K562 (cell line): ENCODE measurements at regions not wholly inside any gene's neighbourhood (a gene's known extent, or its start where the extent isn't known, plus 50 kb on each side); places are given as distances from the start of the nearest gene placed in this dataset.

Experiments used
- ATAC-seq: fragments of 200-7000 bp; cut with Tn5 transposase; 3 replicates; pipeline ENCODE4 v1.9.1; 2020; ENCODE audit warnings: moderate library complexity
- BruUV-seq: library from RNA; stranded (reverse); fragments of 400-500 nt; replicated peaks from 2 replicates; lab custom pipeline; 2021; lab: Mats Ljungman, UMichigan
- CTCF ChIA-PET: fragments of 300-600 bp; formaldehyde crosslinking; extraction: SDS; loops from one replicate; lab custom pipeline; 2021; ENCODE audit warnings: low intra/inter-chr PET ratio; lab: Yijun Ruan, JAX
- POLR2A ChIA-PET: fragments of 300-600, 350-650 bp; sonication (Branson Sonifier 250); formaldehyde crosslinking; extraction: SDS; loops from one replicate; lab custom pipeline; 2021; ENCODE audit warnings: antibody characterized with exemption, inconsistent platforms; lab: Yijun Ruan, JAX
- DNase-seq, 4 experiments: peaks; one replicate each; pipeline versions ENCODE4 v3.0.0 to v3.0.0-alpha.2; 2011 to 2018; ENCODE audit warnings: low spot score in 3 of 4, mixed read lengths in 3 of 4; ENCODE audit errors: extremely low read depth in 1 of 4
- FAIRE-seq: peaks from 2 replicates; lab custom pipeline; 2011; peaks lifted over from hg19 to GRCh38; lab: Jason Lieb, UNC
- H2AFZ ChIP-seq: 2 replicates; pipeline ENCODE4 v1.6.0; 2011; ENCODE audit warnings: low read depth, low read length, control low read depth, inconsistent platforms
- H3K27ac ChIP-seq: fragments of 200-600 bp; 3 replicates; pipeline ENCODE4 v1.8.0; 2011; ENCODE audit warnings: low read depth, mild to moderate bottlenecking, control low read depth, inconsistent platforms, low read length, moderate library complexity, mixed read lengths; ENCODE audit errors: extremely low read depth
- H3K27me3 ChIP-seq, 2 experiments: fragments of 300-600 bp in 1 of 2; 2 replicates in 1 of 2; 3 replicates in 1 of 2; pipeline versions ENCODE4 v1.6.0 to v1.8.0; 2011; ENCODE audit warnings: inconsistent platforms in 2 of 2, low read length in 2 of 2, mild to moderate bottlenecking in 1 of 2, mixed read lengths in 1 of 2, moderate library complexity in 1 of 2; ENCODE audit not compliant: control insufficient read depth in 2 of 2, insufficient read depth in 2 of 2
- H3K36me3 ChIP-seq: fragments of 300-600 bp; 3 replicates; pipeline ENCODE4 v1.8.0; 2011; ENCODE audit warnings: mild to moderate bottlenecking, low read length, inconsistent platforms; ENCODE audit not compliant: control insufficient read depth, insufficient read depth
- H3K4me1 ChIP-seq, 2 experiments: fragments of 200-600 bp in 1 of 2; replicated peaks in 1 of 2; 2 replicates in 1 of 2; 3 replicates in 1 of 2; pipeline versions ENCODE4 v1.5.1 to v1.8.0; 2011; ENCODE audit warnings: inconsistent platforms in 2 of 2, low read length in 2 of 2, mild to moderate bottlenecking in 1 of 2, mixed read lengths in 1 of 2, moderate library complexity in 1 of 2; ENCODE audit not compliant: control insufficient read depth in 2 of 2, insufficient read depth in 2 of 2
- H3K4me2 ChIP-seq: 2 replicates; pipeline ENCODE4 v1.6.1; 2011; ENCODE audit warnings: low read length, control low read depth, inconsistent platforms, mixed read lengths; ENCODE audit not compliant: insufficient read depth
- H3K4me3 ChIP-seq: fragments of 200-600 bp; sonication (generic), shearing (Covaris generic); 2 replicates; pipeline ENCODE4 v1.5.1; 2016; ENCODE audit warnings: control low read depth, inconsistent platforms
- H3K79me2 ChIP-seq: fragments of 200-600 bp; 3 replicates; pipeline ENCODE4 v1.8.0; 2011; ENCODE audit warnings: low read length, inconsistent platforms; ENCODE audit not compliant: control insufficient read depth, insufficient read depth
- H3K9ac ChIP-seq, 2 experiments: 2 replicates each; pipeline versions ENCODE4 v1.6.0 to v1.6.1; 2011; ENCODE audit warnings: low read depth in 2 of 2, low read length in 2 of 2, control low read depth in 1 of 2, inconsistent platforms in 1 of 2, mild to moderate bottlenecking in 1 of 2, mixed read lengths in 1 of 2; ENCODE audit not compliant: insufficient read depth in 1 of 2
- H3K9me1 ChIP-seq: one replicate; pipeline ENCODE4 v1.6.0; 2011; ENCODE audit warnings: inconsistent platforms, mild to moderate bottlenecking, low read length, moderate library complexity; ENCODE audit not compliant: control insufficient read depth, insufficient read depth
- H3K9me3 ChIP-seq: replicated peaks from 2 replicates; pipeline ENCODE4 v1.5.1; 2011; ENCODE audit warnings: low read depth, low read length, inconsistent platforms; ENCODE audit not compliant: control insufficient read depth, insufficient read depth
- H4K20me1 ChIP-seq: replicated peaks from 2 replicates; pipeline ENCODE4 v1.6.1; 2011; ENCODE audit warnings: low read length, inconsistent platforms, mixed read lengths; ENCODE audit not compliant: control insufficient read depth, insufficient read depth
- ASH1L ChIP-seq: fragments of 450-650 bp; IDR thresholded peaks from 2 replicates; pipeline ENCODE4 v1.6.1; 2018; ENCODE audit warnings: borderline replicate concordance, mild to moderate bottlenecking, low read depth; ENCODE audit not compliant: partially characterized antibody
- BRD4 ChIP-seq: fragments of 200-600 bp; sonication (generic); IDR thresholded peaks from 2 replicates; pipeline ENCODE4 v1.6.1; 2017; ENCODE audit warnings: inconsistent platforms
- HNRNPH1 ChIP-seq: fragments of 200-400 bp; formaldehyde crosslinking; optimal IDR thresholded peaks from 2 replicates; pipeline ENCODE3; 2017; ENCODE audit warnings: low read depth, mild to moderate bottlenecking, low read length, moderate library complexity
- KAT2B ChIP-seq: IDR thresholded peaks from one replicate; pipeline ENCODE4 v1.6.1; 2012; ENCODE audit warnings: low read depth, mild to moderate bottlenecking, control low read depth, inconsistent platforms, low read length, moderate library complexity
- MAFF ChIP-seq: IDR thresholded peaks from 2 replicates; pipeline ENCODE4 v1.6.1; 2012; ENCODE audit warnings: low read length, improper control_type of control experiment
- NFE2L1 ChIP-seq: fragments of 450-650 bp; IDR thresholded peaks from 2 replicates; pipeline ENCODE4 v1.6.1; 2016; ENCODE audit warnings: missing genetic modification characterization, low read depth, mild to moderate bottlenecking, missing compliant biosample characterization, moderate library complexity, borderline replicate concordance
- POLR2A ChIP-seq: fragments of 450-650 bp; conservative IDR thresholded peaks from 2 replicates; pipeline ENCODE4 v1.6.1; 2016
- RFX5 ChIP-seq: IDR thresholded peaks from 2 replicates; pipeline ENCODE4 v1.6.1; 2011; ENCODE audit warnings: low read depth, mild to moderate bottlenecking, improper control_type of control experiment, low read length
- SP2 ChIP-seq: IDR thresholded peaks from 2 replicates; pipeline ENCODE4 v1.6.1; 2011; ENCODE audit warnings: mild to moderate bottlenecking, low read depth, low read length, moderate library complexity; ENCODE audit not compliant: poor library complexity, severe bottlenecking; ENCODE audit errors: extremely low read depth
- TSC22D4 ChIP-seq: fragments of 450-650 bp; IDR thresholded peaks from 2 replicates; pipeline ENCODE4 v1.6.1; 2016; ENCODE audit warnings: missing genetic modification characterization, missing biosample characterization, control low read depth
- ZNF197 ChIP-seq: fragments of 200-800 bp; sonication (Bioruptor generic); IDR thresholded peaks from 2 replicates; pipeline ENCODE4 v1.6.1; 2016; ENCODE audit warnings: low read depth, missing genetic modification characterization, missing compliant biosample characterization
- ZNF551 ChIP-seq: fragments of 250-450 bp; sonication (Bioruptor Pico); IDR thresholded peaks from 2 replicates; pipeline ENCODE4 v1.5.0; 2021; ENCODE audit warnings: mild to moderate bottlenecking, moderate library complexity
- ZNF830 ChIP-seq: fragments of 250-450 bp; sonication (Bioruptor Pico); IDR thresholded peaks from 2 replicates; pipeline ENCODE4 v1.5.0; 2021; ENCODE audit warnings: mild to moderate bottlenecking
- in situ Hi-C: fragments of 300-500 bp; cut with MboI; formaldehyde crosslinking; loops from 4 replicates; pipeline ENCODE4 v1.15.0; 2018; ENCODE audit warnings: inconsistent platforms, mixed read lengths
- intact Hi-C: fragments of 100-400 bp; cut with micrococcal nuclease; formaldehyde crosslinking; loops from 2 replicates; pipeline ENCODE4 v1.14.2; 2022
- TF ChIP-seq, protein P1 (sequence below): IDR thresholded peaks from 3 replicates; pipeline ENCODE4 v1.6.1; 2011; ENCODE audit warnings: borderline replicate concordance, mild to moderate bottlenecking; ENCODE audit not compliant: insufficient read length, insufficient read depth
- TF ChIP-seq, protein P2 (sequence below): sonication (generic); formaldehyde crosslinking; IDR thresholded peaks from 2 replicates; pipeline ENCODE4 v1.8.1; 2023; ENCODE audit warnings: mild to moderate bottlenecking, missing genetic modification reagents, moderate library complexity
- TF ChIP-seq, protein P3 (sequence below), 2 experiments: IDR thresholded peaks; 2 replicates each; pipeline ENCODE4 v1.6.1; 2012; ENCODE audit warnings: improper control_type of control experiment in 2 of 2, low read depth in 2 of 2, low read length in 2 of 2, borderline replicate concordance in 1 of 2

DNA sequence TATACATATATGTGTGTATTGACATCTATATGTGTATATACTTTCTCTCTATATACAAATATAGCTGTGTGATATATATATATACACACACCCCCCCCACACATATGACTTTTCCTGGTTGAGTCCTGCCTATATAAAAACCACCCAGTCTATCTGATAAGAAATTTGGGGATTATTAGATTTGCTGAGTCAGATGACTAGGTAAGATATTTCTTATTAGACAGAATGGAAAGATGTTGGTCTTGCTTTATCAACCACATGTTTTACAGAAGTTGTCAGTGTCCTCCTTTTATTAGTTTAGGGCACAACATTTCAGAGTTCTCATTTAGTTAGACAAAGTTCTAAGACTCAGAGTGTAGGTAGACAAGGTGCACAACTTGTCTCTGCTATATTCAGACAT is 953.3 kb downstream of the METTL15 start:
- TF ChIP-seq NFE2L1 (tag), result no peak
- TF ChIP-seq SP2, result no peak
- TF ChIP-seq TSC22D4, result no peak
- TF ChIP-seq POLR2A, result no peak
- no peak for TF ChIP-seq ZNF551 (CRISPR knock-in tag)
- TF ChIP-seq MAFF, result no peak
- TF ChIP-seq RFX5, result no peak
- TF ChIP-seq, protein P1, sequence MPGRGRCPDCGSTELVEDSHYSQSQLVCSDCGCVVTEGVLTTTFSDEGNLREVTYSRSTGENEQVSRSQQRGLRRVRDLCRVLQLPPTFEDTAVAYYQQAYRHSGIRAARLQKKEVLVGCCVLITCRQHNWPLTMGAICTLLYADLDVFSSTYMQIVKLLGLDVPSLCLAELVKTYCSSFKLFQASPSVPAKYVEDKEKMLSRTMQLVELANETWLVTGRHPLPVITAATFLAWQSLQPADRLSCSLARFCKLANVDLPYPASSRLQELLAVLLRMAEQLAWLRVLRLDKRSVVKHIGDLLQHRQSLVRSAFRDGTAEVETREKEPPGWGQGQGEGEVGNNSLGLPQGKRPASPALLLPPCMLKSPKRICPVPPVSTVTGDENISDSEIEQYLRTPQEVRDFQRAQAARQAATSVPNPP, result no peak
- TF ChIP-seq, protein P2, sequence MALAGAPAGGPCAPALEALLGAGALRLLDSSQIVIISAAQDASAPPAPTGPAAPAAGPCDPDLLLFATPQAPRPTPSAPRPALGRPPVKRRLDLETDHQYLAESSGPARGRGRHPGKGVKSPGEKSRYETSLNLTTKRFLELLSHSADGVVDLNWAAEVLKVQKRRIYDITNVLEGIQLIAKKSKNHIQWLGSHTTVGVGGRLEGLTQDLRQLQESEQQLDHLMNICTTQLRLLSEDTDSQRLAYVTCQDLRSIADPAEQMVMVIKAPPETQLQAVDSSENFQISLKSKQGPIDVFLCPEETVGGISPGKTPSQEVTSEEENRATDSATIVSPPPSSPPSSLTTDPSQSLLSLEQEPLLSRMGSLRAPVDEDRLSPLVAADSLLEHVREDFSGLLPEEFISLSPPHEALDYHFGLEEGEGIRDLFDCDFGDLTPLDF (CRISPR knock-in tag), result no peak
- TF ChIP-seq HNRNPH1, result no peak
- TF ChIP-seq ZNF197 (CRISPR knock-in tag), result no peak
- TF ChIP-seq, protein P3, sequence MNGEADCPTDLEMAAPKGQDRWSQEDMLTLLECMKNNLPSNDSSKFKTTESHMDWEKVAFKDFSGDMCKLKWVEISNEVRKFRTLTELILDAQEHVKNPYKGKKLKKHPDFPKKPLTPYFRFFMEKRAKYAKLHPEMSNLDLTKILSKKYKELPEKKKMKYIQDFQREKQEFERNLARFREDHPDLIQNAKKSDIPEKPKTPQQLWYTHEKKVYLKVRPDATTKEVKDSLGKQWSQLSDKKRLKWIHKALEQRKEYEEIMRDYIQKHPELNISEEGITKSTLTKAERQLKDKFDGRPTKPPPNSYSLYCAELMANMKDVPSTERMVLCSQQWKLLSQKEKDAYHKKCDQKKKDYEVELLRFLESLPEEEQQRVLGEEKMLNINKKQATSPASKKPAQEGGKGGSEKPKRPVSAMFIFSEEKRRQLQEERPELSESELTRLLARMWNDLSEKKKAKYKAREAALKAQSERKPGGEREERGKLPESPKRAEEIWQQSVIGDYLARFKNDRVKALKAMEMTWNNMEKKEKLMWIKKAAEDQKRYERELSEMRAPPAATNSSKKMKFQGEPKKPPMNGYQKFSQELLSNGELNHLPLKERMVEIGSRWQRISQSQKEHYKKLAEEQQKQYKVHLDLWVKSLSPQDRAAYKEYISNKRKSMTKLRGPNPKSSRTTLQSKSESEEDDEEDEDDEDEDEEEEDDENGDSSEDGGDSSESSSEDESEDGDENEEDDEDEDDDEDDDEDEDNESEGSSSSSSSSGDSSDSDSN (IDR thresholded peaks at IDR 0.05; ENCODE audit: borderline replicate concordance in 1 of 2, low read depth in 2 of 2, low read length in 2 of 2), result no peak
- TF ChIP-seq BRD4, result no peak
- TF ChIP-seq ASH1L, result no peak
- TF ChIP-seq ZNF830 (CRISPR knock-in tag), result no peak
- TF ChIP-seq KAT2B, result no peak
- H3K27ac ChIP-seq, result no peak overlapping the region
- no peak for FAIRE-seq
- CTCF ChIA-PET, result no interaction called here
- no peaks in the 10 kb centered on the region for H3K9me3 ChIP-seq
- H3K27me3 ChIP-seq, result no peaks in the 10 kb centered on the region
- no peaks in the 10 kb centered on the region for H3K36me3 ChIP-seq
- no peak overlapping the region for H2AFZ ChIP-seq
- ATAC-seq, result no peak
- POLR2A ChIA-PET, result no interaction called here
- in situ Hi-C loops (no loop called here), intact Hi-C loops (no loop called here)
- no peaks in the 10 kb centered on the region for H3K79me2 ChIP-seq
- DNase-seq, result no peak
- H3K4me2 ChIP-seq, result no peak overlapping the region
- no peaks in the 10 kb centered on the region for H3K9me1 ChIP-seq
- H4K20me1 ChIP-seq, result no peaks in the 10 kb centered on the region
- H3K9ac ChIP-seq, result no peak overlapping the region
- H3K4me1 ChIP-seq, result no peaks in the 10 kb centered on the region
- H3K4me3 ChIP-seq, result no peak overlapping the region
- no TSS peak for BruUV-seq
